ENCODE measurements at regions not wholly inside any gene's neighbourhood (a gene's known extent, or its start where the extent isn't known, plus 50 kb on each side); places are given as distances from the start of the nearest gene placed in this dataset.

GRCh38 chrX:125826774-125827451, 339.2 kb downstream of the DCAF12L2 start:
- DNase-seq = no peak

GRCh38 chrX:125846271-125846670, 319.8 kb downstream of the DCAF12L2 start:
- no peak for DNase-seq

GRCh38 chrX:125850693-125851092, 315.4 kb downstream of the DCAF12L2 start:
- DNase-seq = no peak

- no peak for DNase-seq
Measured at GRCh38 chrX:125883169-125883568, 282.9 kb downstream of the DCAF12L2 start.

- no peak for DNase-seq
Measured at GRCh38 chrX:125894947-125895346, 271.1 kb downstream of the DCAF12L2 start.

GRCh38 chrX:125895518-125895917, 270.6 kb downstream of the DCAF12L2 start:
- DNase-seq = no peak

- no peak for DNase-seq
Measured at GRCh38 chrX:125926295-125926694, 239.8 kb downstream of the DCAF12L2 start.

- DNase-seq = no peak
Measured at GRCh38 chrX:125940985-125941384, 225.1 kb downstream of the DCAF12L2 start.

- no peak for DNase-seq
Measured at GRCh38 chrX:125947501-125947900, 218.6 kb downstream of the DCAF12L2 start.

GRCh38 chrX:125952973-125953372, 213.1 kb downstream of the DCAF12L2 start:
- no peak for DNase-seq

- no peak for DNase-seq
Measured at GRCh38 chrX:125953814-125954213, 212.3 kb downstream of the DCAF12L2 start.

GRCh38 chrX:125954236-125954635, 211.9 kb downstream of the DCAF12L2 start:
- no peak for DNase-seq

- no peak for DNase-seq
Measured at GRCh38 chrX:125977851-125978250, 188.2 kb downstream of the DCAF12L2 start.

- DNase-seq = no peak
Measured at GRCh38 chrX:125998432-125998831, 167.7 kb downstream of the DCAF12L2 start.

GRCh38 chrX:126027229-126027628, 138.9 kb downstream of the DCAF12L2 start:
- DNase-seq = no peak

- DNase-seq = no peak
Measured at GRCh38 chrX:126030021-126030420, 136.1 kb downstream of the DCAF12L2 start.

GRCh38 chrX:126063984-126064383, 102.1 kb downstream of the DCAF12L2 start:
- DNase-seq = no peak

GRCh38 chrX:126064901-126065541, 101.1 kb downstream of the DCAF12L2 start:
- no peak for DNase-seq

GRCh38 chrX:126065901-126066660, 100.0 kb downstream of the DCAF12L2 start:
- no peak for DNase-seq

Data from stimulated activated CD4-positive, alpha-beta T cell treated with anti-CD3 and anti-CD28 coated beads, Interleukin-12 subunit alpha, Interleukin-12 subunit beta, amount 100 ng/mL, for 4 hours (primary cell).